Esophagus muscularis mucosa (tissue), 4 donors: ENCODE measurements at regions not wholly inside any gene's neighbourhood (a gene's known extent, or its start where the extent isn't known, plus 50 kb on each side); places are given as distances from the start of the nearest gene placed in this dataset.

ENCODE experiments used
- DNase-seq: peaks from one replicate; pipeline ENCODE4 v3.0.0-alpha.2; 2017; ENCODE audit errors: extremely low spot score
- H3K27ac ChIP-seq, 4 donors: fragments of 200-600 bp; sonication (generic); replicated peaks in 1 of 4; 1 replicate in 3 of 4; 2 replicates in 1 of 4; pipeline ENCODE4 v1.5.1; 2016 to 2019; ENCODE audit warnings: mild to moderate bottlenecking in 1 of 4
- H3K27me3 ChIP-seq, 4 donors: fragments of 200-600 bp; sonication (generic); one replicate each; pipeline versions ENCODE4 v1.5.1 to v1.6.0; 2016 to 2019
- H3K36me3 ChIP-seq, 4 donors: fragments of 200-600 bp; sonication (generic); one replicate each; pipeline ENCODE4 v1.5.1; 2016 to 2019
- H3K4me1 ChIP-seq, 4 donors: fragments of 200-600 bp; sonication (generic); one replicate each; pipeline ENCODE4 v1.5.1; 2016 to 2019
- H3K4me3 ChIP-seq, 4 donors: fragments of 200-600 bp; sonication (generic); 1 replicate in 2 of 4; 2 replicates in 2 of 4; pipeline ENCODE4 v1.5.1; 2016 to 2019; ENCODE audit warnings: mild to moderate bottlenecking in 4 of 4, moderate library complexity in 1 of 4
- H3K9me3 ChIP-seq, 4 donors: fragments of 200-600 bp; sonication (generic); 1 replicate in 3 of 4; 2 replicates in 1 of 4; pipeline ENCODE4 v1.5.1; 2016 to 2019
- CTCF ChIP-seq, 3 experiments: fragments of 200-600 bp in 2 of 3; fragments of 450-650 bp in 1 of 3; sonication (generic) in 2 of 3; IDR thresholded peaks; one replicate each; pipeline ENCODE4 v1.5.1; 2017 to 2019; ENCODE audit warnings: antibody characterized with exemption in 3 of 3, mild to moderate bottlenecking in 2 of 3, moderate library complexity in 1 of 3
- EP300 ChIP-seq: sonication (generic); formaldehyde crosslinking; IDR thresholded peaks from one replicate; pipeline ENCODE4 v1.6.1; 2017; ENCODE audit warnings: antibody characterized with exemption
- POLR2A ChIP-seq: fragments of 450-650 bp; IDR thresholded peaks from one replicate; pipeline ENCODE4 v1.6.1; 2017; ENCODE audit warnings: antibody characterized with exemption, moderate library complexity, mild to moderate bottlenecking, low read depth
- POLR2AphosphoS5 ChIP-seq, 2 donors: sonication (generic); formaldehyde crosslinking; IDR thresholded peaks; one replicate each; pipeline ENCODE4 v1.6.1; 2017; ENCODE audit warnings: antibody characterized with exemption in 2 of 2
- WGBS: methylation state at CpG from one replicate; pipeline ENCODE4 v1.1.5; 2018; 5-methylcytosine and 5-hydroxymethylcytosine counted together
- intact Hi-C: fragments of 100-400 bp; cut with DNase I; formaldehyde crosslinking; loops from one replicate; pipeline ENCODE4 v1.15.1; 2023

GRCh38 chr3:35078780-35079179 lies 560.5 kb upstream of the ARPP21 start:
- no peak for TF ChIP-seq EP300
- TF ChIP-seq POLR2AphosphoS5 (IDR thresholded peaks at IDR 0.05): no peak
- TF ChIP-seq CTCF (IDR thresholded peaks at IDR 0.05): no peak
- no peak for TF ChIP-seq POLR2A
- no peak for DNase-seq
- no peaks in the 10 kb centered on the region for H3K36me3 ChIP-seq
- no peaks in the 10 kb centered on the region for H3K27me3 ChIP-seq
- no peaks in the 10 kb centered on the region for H3K9me3 ChIP-seq
- 89% methylated on average over 2 of the region's 2 CpGs for WGBS
- no peaks in the 10 kb centered on the region for H3K4me1 ChIP-seq
- intact Hi-C loops: no loop called here
- H3K27ac ChIP-seq: no peak overlapping the region
- no peak overlapping the region for H3K4me3 ChIP-seq

- DNase-seq: no peak
- no peaks in the 10 kb centered on the region for H3K27me3 ChIP-seq
- no peaks in the 10 kb centered on the region for H3K4me1 ChIP-seq
- H3K36me3 ChIP-seq: no peaks in the 10 kb centered on the region
- no peak overlapping the region for H3K27ac ChIP-seq
- no peak for TF ChIP-seq POLR2AphosphoS5 (IDR thresholded peaks at IDR 0.05)
- no peak for TF ChIP-seq CTCF (IDR thresholded peaks at IDR 0.05)
- TF ChIP-seq EP300: no peak
- no peak for TF ChIP-seq POLR2A
- no peaks in the 10 kb centered on the region for H3K9me3 ChIP-seq
- intact Hi-C loops: no loop called here
- 74% methylated on average over 1 of the region's 1 CpG for WGBS
- no peak overlapping the region for H3K4me3 ChIP-seq
Measured at GRCh38 chr3:35079403-35079802, 559.9 kb upstream of the ARPP21 start.

- TF ChIP-seq EP300: no peak
- no peak for TF ChIP-seq POLR2AphosphoS5 (IDR thresholded peaks at IDR 0.05)
- TF ChIP-seq CTCF (IDR thresholded peaks at IDR 0.05): no peak
- no peak for TF ChIP-seq POLR2A
- Histone ChIP-seq H3K27ac (no peak overlapping the region), H3K36me3 (no peaks in the 10 kb centered on the region), H3K9me3 (no peaks in the 10 kb centered on the region), H3K4me3 (no peak overlapping the region), H3K27me3 (no peaks in the 10 kb centered on the region), H3K4me1 (no peaks in the 10 kb centered on the region)
- no peak for DNase-seq
- intact Hi-C loops: no loop called here
- 88% methylated on average over 1 of the region's 1 CpG for WGBS
Measured at GRCh38 chr3:35081899-35082298, 557.4 kb upstream of the ARPP21 start.

GRCh38 chr3:35088943-35089342 lies 550.4 kb upstream of the ARPP21 start:
- Histone ChIP-seq H3K9me3 (peaks cover 0 to 9% (median 5%) of the 10 kb centered on the region in 4 donors), H3K27me3 (no peaks in the 10 kb centered on the region), H3K36me3 (no peaks in the 10 kb centered on the region), H3K4me1 (no peaks in the 10 kb centered on the region), H3K27ac (no peak overlapping the region), H3K4me3 (no peak overlapping the region)
- no peak for DNase-seq
- intact Hi-C loops: no loop called here
- WGBS: 71% methylated on average over 1 of the region's 1 CpG
- no peak for TF ChIP-seq EP300
- TF ChIP-seq POLR2A: no peak
- no peak for TF ChIP-seq CTCF (IDR thresholded peaks at IDR 0.05)
- TF ChIP-seq POLR2AphosphoS5 (IDR thresholded peaks at IDR 0.05): no peak

- Histone ChIP-seq H3K27ac (no peak overlapping the region), H3K27me3 (no peaks in the 10 kb centered on the region), H3K9me3 (no peaks in the 10 kb centered on the region), H3K4me3 (no peak overlapping the region), H3K4me1 (no peaks in the 10 kb centered on the region), H3K36me3 (no peaks in the 10 kb centered on the region)
- WGBS: 89% methylated on average over 3 of the region's 3 CpGs
- DNase-seq: no peak
- TF ChIP-seq POLR2A: no peak
- no peak for TF ChIP-seq CTCF (IDR thresholded peaks at IDR 0.05)
- TF ChIP-seq POLR2AphosphoS5 (IDR thresholded peaks at IDR 0.05): no peak
- TF ChIP-seq EP300: no peak
- intact Hi-C loops: no loop called here
Measured at GRCh38 chr3:35114686-35115085, 524.6 kb upstream of the ARPP21 start.
